Skeletal muscle satellite cell (primary cell): ENCODE measurements at regions not wholly inside any gene's neighbourhood (a gene's known extent, or its start where the extent isn't known, plus 50 kb on each side); places are given as distances from the start of the nearest gene placed in this dataset.
"Not testable (repeated sequence)": the region's sequence is repeated elsewhere in the genome, so short reads cannot be mapped to it uniquely, and the experiment has no call there.

Experiments used
- H3K27me3 ChIP-seq: 2 replicates; pipeline ENCODE4 v1.7.0; 2013; ENCODE audit warnings: low read length; ENCODE audit not compliant: control insufficient read depth, insufficient read depth
- H3K36me3 ChIP-seq: 2 replicates; pipeline ENCODE4 v1.7.0; 2013; ENCODE audit warnings: mild to moderate bottlenecking, control low read depth, low read length; ENCODE audit not compliant: insufficient read depth
- H3K4me1 ChIP-seq: 2 replicates; pipeline ENCODE4 v1.7.0; 2013; ENCODE audit warnings: low read length; ENCODE audit not compliant: control insufficient read depth, insufficient read depth
- H3K4me2 ChIP-seq: 2 replicates; pipeline ENCODE4 v1.7.0; 2013; ENCODE audit warnings: mild to moderate bottlenecking, low read length
- H3K4me3 ChIP-seq: 2 replicates; pipeline ENCODE4 v1.7.0; 2013; ENCODE audit warnings: low read length
- H3K9ac ChIP-seq: 2 replicates; pipeline ENCODE4 v1.7.0; 2013; ENCODE audit warnings: mild to moderate bottlenecking, low read depth, low read length, moderate library complexity
- H3K9me3 ChIP-seq: replicated peaks from 2 replicates; pipeline ENCODE4 v1.7.0; 2013; ENCODE audit warnings: mild to moderate bottlenecking, control low read depth, low read length

DNA sequence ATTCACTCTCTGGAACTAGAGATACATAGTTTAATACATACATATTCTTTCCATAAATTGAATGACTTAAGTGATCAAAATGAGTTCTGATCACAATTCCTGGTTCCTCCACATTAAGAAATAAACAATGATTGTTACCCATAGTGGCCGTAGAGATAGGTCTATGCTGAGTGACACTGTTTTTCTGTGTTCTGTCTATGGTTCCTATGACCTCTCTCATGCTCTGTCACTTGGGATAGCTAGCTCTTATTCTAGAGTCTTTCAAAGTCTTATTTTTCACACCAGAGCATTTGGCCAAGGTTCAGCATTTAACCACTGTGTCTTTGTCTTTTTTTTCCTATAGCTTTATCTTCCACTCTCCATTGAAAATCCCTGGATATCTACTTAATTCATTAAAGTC lies 132.4 kb downstream of the GOLGA6L6 start:
- no peak overlapping the region for H3K9ac ChIP-seq
- no peak overlapping the region for H3K4me2 ChIP-seq
- H3K4me1 ChIP-seq, result no peaks in the 10 kb centered on the region
- H3K9me3 ChIP-seq, result peaks cover 14% of the 10 kb centered on the region
- no peaks in the 10 kb centered on the region for H3K27me3 ChIP-seq
- no peaks in the 10 kb centered on the region for H3K36me3 ChIP-seq
- H3K4me3 ChIP-seq, result no peak overlapping the region

- Histone ChIP-seq H3K27me3 (no peaks in the 10 kb centered on the region), H3K36me3 (no peaks in the 10 kb centered on the region), H3K4me3 (no peak overlapping the region), H3K4me2 (no peak overlapping the region), H3K9ac (no peak overlapping the region), H3K9me3 (peaks cover 14% of the 10 kb centered on the region), H3K4me1 (no peaks in the 10 kb centered on the region)
These were observed 134.0 kb downstream of the GOLGA6L6 start for GRCh38 chr15:20407553-20407952.

GRCh38 chr15:20404571-20404970 lies 137.0 kb downstream of the GOLGA6L6 start:
- H3K4me2 ChIP-seq, H3K27me3 ChIP-seq, H3K4me1 ChIP-seq, H3K36me3 ChIP-seq, H3K9ac ChIP-seq, H3K9me3 ChIP-seq, H3K4me3 ChIP-seq: not testable (repeated sequence)

DNA sequence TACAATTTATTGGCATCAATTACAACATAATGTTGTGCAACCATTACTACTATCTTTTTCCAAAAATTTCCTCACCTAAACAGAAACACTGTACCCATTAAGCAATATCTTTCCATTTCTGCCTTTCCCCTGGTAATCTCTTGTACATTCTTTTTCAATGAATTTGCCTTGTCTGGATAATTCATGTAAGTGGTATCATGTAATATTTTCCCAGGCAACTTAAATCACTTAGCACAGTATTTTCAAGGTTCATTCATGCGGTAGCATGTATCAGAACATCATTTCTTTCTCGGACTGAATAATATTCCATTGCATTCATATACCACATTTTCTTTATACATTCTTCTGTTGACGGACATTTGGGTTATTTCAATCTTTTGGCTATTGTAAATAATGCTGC lies 139.0 kb downstream of the GOLGA6L6 start:
- H3K27me3 ChIP-seq, H3K4me1 ChIP-seq, H3K4me3 ChIP-seq, H3K9ac ChIP-seq, H3K4me2 ChIP-seq, H3K9me3 ChIP-seq, H3K36me3 ChIP-seq: not testable (repeated sequence)

DNA sequence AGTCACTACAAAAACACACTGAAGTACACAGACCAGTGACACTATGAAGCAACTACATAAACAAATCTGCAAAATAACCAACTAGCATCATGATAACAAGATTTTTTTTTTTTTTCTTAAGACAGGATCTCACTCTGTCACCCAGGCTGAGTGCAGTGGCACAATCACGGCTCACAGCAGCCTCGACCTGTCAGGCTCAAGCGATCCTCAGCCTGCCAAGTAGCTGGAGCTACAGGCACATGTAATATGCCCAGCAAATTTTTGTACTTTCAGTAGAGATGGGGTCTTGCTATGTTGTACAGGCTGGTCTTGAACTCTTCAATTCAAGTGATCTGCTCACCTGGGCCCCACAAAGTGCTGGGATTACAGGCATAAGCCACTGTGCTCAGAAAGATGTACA lies 140.5 kb downstream of the GOLGA6L6 start:
- H3K4me1 ChIP-seq, H3K27me3 ChIP-seq, H3K4me3 ChIP-seq, H3K9me3 ChIP-seq, H3K36me3 ChIP-seq, H3K9ac ChIP-seq, H3K4me2 ChIP-seq: not testable (repeated sequence)

DNA sequence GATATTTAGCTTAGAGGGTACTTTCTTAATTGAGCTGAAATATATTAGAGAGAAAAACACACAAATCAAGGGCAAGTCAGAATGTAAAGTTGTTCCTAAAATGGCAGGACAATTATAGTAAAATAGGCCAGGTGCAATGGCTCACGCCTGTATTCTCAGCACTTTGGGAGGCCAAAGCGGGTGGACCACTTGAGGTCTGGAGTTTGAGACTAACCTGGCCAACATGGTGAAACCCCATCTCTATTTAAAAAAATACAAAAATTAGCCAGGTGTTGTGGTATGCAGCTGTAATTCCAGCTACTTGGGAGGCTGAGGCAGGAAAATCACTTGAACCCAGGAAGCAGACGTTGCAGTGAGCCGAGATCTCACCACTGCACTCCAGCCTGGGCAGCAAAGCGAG lies 142.9 kb downstream of the GOLGA6L6 start:
- not testable (repeated sequence) for H3K9me3 ChIP-seq, H3K4me3 ChIP-seq, H3K4me2 ChIP-seq, H3K4me1 ChIP-seq, H3K36me3 ChIP-seq, H3K27me3 ChIP-seq, H3K9ac ChIP-seq

DNA sequence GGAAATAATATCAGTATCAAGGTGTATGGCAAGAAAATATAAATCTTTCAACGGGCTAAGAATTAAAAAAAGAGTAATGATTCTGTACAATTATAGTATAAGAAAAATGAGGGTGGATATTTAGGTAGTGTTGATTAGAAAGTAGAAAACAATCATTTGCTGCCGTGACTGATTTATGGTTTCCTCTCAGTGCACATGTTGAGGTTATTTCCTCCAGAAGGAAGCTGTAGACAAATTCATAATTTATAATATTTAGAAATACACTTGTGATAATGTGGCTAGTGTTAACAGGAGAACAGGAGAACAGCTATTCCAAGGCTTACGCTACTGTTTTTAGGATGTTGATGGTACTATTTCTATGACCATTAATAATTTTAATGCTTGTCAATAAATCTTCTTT lies 153.4 kb downstream of the GOLGA6L6 start:
- not testable (repeated sequence) for H3K4me2 ChIP-seq, H3K4me1 ChIP-seq, H3K4me3 ChIP-seq, H3K9ac ChIP-seq, H3K36me3 ChIP-seq, H3K27me3 ChIP-seq
- H3K9me3 ChIP-seq, result peaks cover 29% of the 10 kb centered on the region

- peaks cover 28% of the 10 kb centered on the region for H3K9me3 ChIP-seq
- H3K4me2 ChIP-seq, result no peak overlapping the region
- H3K36me3 ChIP-seq, result no peaks in the 10 kb centered on the region
- H3K4me3 ChIP-seq, result no peak overlapping the region
- no peaks in the 10 kb centered on the region for H3K27me3 ChIP-seq
- no peaks in the 10 kb centered on the region for H3K4me1 ChIP-seq
- H3K9ac ChIP-seq, result no peak overlapping the region
These were observed 155.4 kb downstream of the GOLGA6L6 start for GRCh38 chr15:20386198-20386597.

DNA sequence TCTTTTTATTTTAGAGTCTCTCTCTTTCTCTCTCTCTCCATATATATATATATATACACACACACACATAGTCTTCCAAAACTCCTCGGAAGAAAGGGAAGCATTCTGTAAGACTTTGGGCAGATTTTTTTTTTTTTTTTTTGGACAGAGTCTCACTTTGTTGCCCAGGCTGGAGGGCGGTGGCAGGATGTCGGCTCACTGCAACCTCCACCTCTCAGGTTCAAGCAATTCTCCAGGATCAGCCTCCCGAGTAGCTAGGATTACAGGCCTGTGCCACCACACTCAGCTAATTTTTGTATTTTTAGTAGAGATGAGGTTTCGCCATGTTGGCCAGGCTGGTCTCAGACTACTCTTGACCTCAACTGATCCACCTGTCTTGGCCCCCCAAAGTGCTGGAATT lies 161.4 kb downstream of the GOLGA6L6 start:
- H3K9me3 ChIP-seq, H3K4me1 ChIP-seq, H3K27me3 ChIP-seq, H3K4me3 ChIP-seq, H3K9ac ChIP-seq, H3K36me3 ChIP-seq, H3K4me2 ChIP-seq: not testable (repeated sequence)

DNA sequence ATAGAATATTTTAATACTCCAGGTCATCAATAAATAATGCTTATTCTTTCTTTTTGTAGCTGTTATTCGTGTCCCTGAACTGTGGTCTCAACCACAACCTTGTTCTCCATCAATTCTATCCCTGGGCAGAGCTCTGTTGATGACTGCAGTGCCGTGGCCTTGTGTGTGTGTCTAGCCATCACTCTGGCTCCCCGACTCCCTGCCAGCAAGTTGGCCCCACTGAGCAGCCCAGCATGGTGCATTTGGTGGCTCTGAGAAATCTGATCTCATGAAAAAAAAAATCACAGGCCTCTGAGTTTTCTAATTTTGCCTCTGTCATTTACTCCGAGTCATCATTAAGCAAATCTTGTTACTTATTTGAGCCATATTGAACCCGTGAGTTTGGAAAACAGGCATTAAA lies 164.7 kb downstream of the GOLGA6L6 start:
- H3K9me3 ChIP-seq, result peaks cover 9% of the 10 kb centered on the region
- H3K9ac ChIP-seq, result no peak overlapping the region
- no peak overlapping the region for H3K4me3 ChIP-seq
- no peaks in the 10 kb centered on the region for H3K36me3 ChIP-seq
- H3K4me2 ChIP-seq, result no peak overlapping the region
- H3K27me3 ChIP-seq, result no peaks in the 10 kb centered on the region
- H3K4me1 ChIP-seq, result no peaks in the 10 kb centered on the region

- H3K36me3 ChIP-seq, H3K9ac ChIP-seq, H3K27me3 ChIP-seq, H3K4me1 ChIP-seq, H3K9me3 ChIP-seq, H3K4me2 ChIP-seq, H3K4me3 ChIP-seq: not testable (repeated sequence)
These were observed 169.2 kb downstream of the GOLGA6L6 start for GRCh38 chr15:20372416-20372815.

GRCh38 chr15:20369500-20369899 lies 172.1 kb downstream of the GOLGA6L6 start:
- H3K4me2 ChIP-seq, result no peak overlapping the region
- no peaks in the 10 kb centered on the region for H3K4me1 ChIP-seq
- H3K9me3 ChIP-seq, result peaks cover 6% of the 10 kb centered on the region
- no peaks in the 10 kb centered on the region for H3K27me3 ChIP-seq
- H3K36me3 ChIP-seq, result no peaks in the 10 kb centered on the region
- H3K9ac ChIP-seq, result no peak overlapping the region
- H3K4me3 ChIP-seq, result no peak overlapping the region

DNA sequence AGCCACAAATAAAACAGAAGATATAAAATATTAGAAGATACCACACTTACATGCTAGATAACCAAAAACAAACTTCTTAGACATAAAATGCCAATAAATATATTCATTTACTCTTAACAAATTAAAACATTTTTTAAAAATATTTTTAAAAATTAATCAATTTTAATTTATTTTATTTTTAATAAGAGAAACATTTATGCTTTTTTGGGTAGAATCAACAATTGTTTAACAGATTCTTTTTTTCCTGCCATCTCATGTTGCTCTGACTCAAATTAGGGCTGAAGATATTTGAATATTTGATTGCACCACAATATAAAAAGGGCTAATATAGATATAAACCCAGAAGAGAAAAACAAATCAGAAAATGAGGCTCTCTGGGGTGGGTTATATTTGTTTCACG lies 172.6 kb downstream of the GOLGA6L6 start:
- H3K4me1 ChIP-seq, result no peaks in the 10 kb centered on the region
- H3K9ac ChIP-seq, result no peak overlapping the region
- H3K4me2 ChIP-seq, result no peak overlapping the region
- H3K9me3 ChIP-seq, result peaks cover 6% of the 10 kb centered on the region
- no peaks in the 10 kb centered on the region for H3K36me3 ChIP-seq
- no peaks in the 10 kb centered on the region for H3K27me3 ChIP-seq
- H3K4me3 ChIP-seq, result no peak overlapping the region
